ENCODE measurements at regions not wholly inside any gene's neighbourhood (a gene's known extent, or its start where the extent isn't known, plus 50 kb on each side); places are given as distances from the start of the nearest gene placed in this dataset.

DNA sequence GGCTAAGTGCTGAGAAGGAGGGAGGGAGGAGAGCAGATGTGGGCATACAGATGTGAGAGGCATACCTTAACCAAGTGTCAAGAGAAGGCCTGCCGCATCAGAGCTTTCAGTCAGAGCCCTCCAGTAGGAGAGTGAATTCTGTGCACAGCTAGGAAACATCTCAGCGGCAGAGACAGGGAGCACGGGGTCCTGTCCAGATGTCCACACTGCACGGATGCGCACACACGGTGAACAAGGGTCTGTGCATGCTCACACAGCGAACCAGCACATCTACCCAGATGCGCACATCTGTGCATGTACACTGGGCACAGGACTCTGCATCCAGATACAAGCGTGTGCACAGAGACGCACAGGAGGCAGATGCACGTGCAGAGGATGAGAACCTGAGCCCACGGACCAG is 778.0 kb downstream of the BRD1 start:
- no peaks in the 10 kb centered on the region for H3F3A ChIP-seq (ENCODE audit: low read depth)
- no peak overlapping the region for H2AFZ ChIP-seq (ENCODE audit: low read length)
- no peaks in the 10 kb centered on the region for H3K27me3 ChIP-seq (ENCODE audit: insufficient read depth, low read length, poor library complexity, severe bottlenecking)
- H3K36me3 ChIP-seq (ENCODE audit: insufficient read depth, low read length) = no peaks in the 10 kb centered on the region
- no peak overlapping the region for H3K9ac ChIP-seq (ENCODE audit: low read depth, low read length, poor library complexity, severe bottlenecking)
- H3K4me2 ChIP-seq (ENCODE audit: low read depth, low read length, poor library complexity, severe bottlenecking) = no peak overlapping the region
- H3K9me3 ChIP-seq (ENCODE audit: insufficient read depth, low read depth, low read length) = peaks cover 3% of the 10 kb centered on the region; the same call in 1 of the 2 replicates
- no peaks in the 10 kb centered on the region for H3K79me2 ChIP-seq (ENCODE audit: insufficient read depth, low read length)
- H3K9me2 ChIP-seq (replicated peaks; ENCODE audit: low read depth, low read length) = no peaks in the 10 kb centered on the region
- H4K20me1 ChIP-seq (ENCODE audit: insufficient read depth, low read length, poor library complexity, severe bottlenecking) = no peaks in the 10 kb centered on the region
- TF ChIP-seq, protein P1, sequence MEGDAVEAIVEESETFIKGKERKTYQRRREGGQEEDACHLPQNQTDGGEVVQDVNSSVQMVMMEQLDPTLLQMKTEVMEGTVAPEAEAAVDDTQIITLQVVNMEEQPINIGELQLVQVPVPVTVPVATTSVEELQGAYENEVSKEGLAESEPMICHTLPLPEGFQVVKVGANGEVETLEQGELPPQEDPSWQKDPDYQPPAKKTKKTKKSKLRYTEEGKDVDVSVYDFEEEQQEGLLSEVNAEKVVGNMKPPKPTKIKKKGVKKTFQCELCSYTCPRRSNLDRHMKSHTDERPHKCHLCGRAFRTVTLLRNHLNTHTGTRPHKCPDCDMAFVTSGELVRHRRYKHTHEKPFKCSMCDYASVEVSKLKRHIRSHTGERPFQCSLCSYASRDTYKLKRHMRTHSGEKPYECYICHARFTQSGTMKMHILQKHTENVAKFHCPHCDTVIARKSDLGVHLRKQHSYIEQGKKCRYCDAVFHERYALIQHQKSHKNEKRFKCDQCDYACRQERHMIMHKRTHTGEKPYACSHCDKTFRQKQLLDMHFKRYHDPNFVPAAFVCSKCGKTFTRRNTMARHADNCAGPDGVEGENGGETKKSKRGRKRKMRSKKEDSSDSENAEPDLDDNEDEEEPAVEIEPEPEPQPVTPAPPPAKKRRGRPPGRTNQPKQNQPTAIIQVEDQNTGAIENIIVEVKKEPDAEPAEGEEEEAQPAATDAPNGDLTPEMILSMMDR (conservative IDR thresholded peaks at IDR 0.05; ENCODE audit: low read length) = no peak
- no peak for TF ChIP-seq EZH2phosphoT487 (IDR thresholded peaks at IDR 0.05; ENCODE audit: borderline replicate concordance)
- no peaks in the 10 kb centered on the region for H3K4me1 ChIP-seq (ENCODE audit: insufficient read depth, low read length, poor library complexity, severe bottlenecking)
- H3K4me3 ChIP-seq (ENCODE audit: low read length, poor library complexity, severe bottlenecking) = no peak overlapping the region

DNA sequence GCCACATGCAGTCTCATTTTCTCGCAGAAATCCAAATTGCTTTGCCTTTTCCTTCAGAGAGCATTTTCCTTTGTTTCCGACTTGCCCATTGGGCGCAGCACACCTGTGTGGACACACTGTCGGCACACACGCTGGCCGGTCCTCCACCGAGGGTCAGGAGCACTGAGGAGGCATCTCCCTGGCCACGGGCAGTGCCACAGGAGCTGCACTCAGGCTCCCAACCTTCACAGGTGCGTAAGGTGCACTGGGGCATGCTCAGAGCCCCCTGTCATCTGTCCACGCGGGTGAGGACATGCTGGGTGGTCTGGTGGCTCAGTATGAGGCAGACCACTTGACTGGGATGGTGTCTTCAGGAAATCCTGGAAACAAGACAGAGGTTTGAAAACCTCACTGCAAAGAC is 779.1 kb downstream of the BRD1 start:
- no peak overlapping the region for H3K4me3 ChIP-seq (ENCODE audit: low read length, poor library complexity, severe bottlenecking)
- no peak overlapping the region for H3K4me2 ChIP-seq (ENCODE audit: low read depth, low read length, poor library complexity, severe bottlenecking)
- no peaks in the 10 kb centered on the region for H3K27me3 ChIP-seq (ENCODE audit: insufficient read depth, low read length, poor library complexity, severe bottlenecking)
- H3K36me3 ChIP-seq (ENCODE audit: insufficient read depth, low read length) = no peaks in the 10 kb centered on the region
- H3K9me3 ChIP-seq (ENCODE audit: insufficient read depth, low read depth, low read length) = peaks cover 3% of the 10 kb centered on the region; the same call in 1 of the 2 replicates
- H3K9me2 ChIP-seq (replicated peaks; ENCODE audit: low read depth, low read length) = no peaks in the 10 kb centered on the region
- H3K79me2 ChIP-seq (ENCODE audit: insufficient read depth, low read length) = no peaks in the 10 kb centered on the region
- H3K4me1 ChIP-seq (ENCODE audit: insufficient read depth, low read length, poor library complexity, severe bottlenecking) = no peaks in the 10 kb centered on the region
- no peak overlapping the region for H3K9ac ChIP-seq (ENCODE audit: low read depth, low read length, poor library complexity, severe bottlenecking)
- no peaks in the 10 kb centered on the region for H4K20me1 ChIP-seq (ENCODE audit: insufficient read depth, low read length, poor library complexity, severe bottlenecking)
- TF ChIP-seq, protein P1 (conservative IDR thresholded peaks at IDR 0.05; ENCODE audit: low read length) = no peak
- TF ChIP-seq EZH2phosphoT487 (IDR thresholded peaks at IDR 0.05; ENCODE audit: borderline replicate concordance) = no peak
- no peaks in the 10 kb centered on the region for H3F3A ChIP-seq (ENCODE audit: low read depth)
- H2AFZ ChIP-seq (ENCODE audit: low read length) = no peak overlapping the region

DNA sequence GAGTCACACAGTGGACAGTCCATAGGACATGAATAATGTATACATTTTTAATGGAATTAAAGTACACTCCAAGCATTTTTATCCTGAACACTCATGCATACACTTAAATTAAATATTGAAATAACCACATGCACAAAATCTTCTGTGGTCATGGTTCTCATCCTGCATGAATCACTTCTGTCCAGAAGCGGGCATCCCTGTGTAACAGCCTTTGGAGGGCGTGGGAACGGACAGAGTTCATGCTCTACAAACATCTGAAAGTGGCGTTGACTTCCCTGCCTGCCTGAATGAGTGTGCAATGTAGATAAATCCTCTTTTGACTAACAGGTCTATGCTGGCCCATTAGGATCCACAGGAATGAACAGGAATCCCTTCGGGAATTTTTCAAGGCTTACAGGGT is 780.2 kb downstream of the BRD1 start:
- H4K20me1 ChIP-seq (ENCODE audit: insufficient read depth, low read length, poor library complexity, severe bottlenecking) = no peaks in the 10 kb centered on the region
- no peaks in the 10 kb centered on the region for H3K4me1 ChIP-seq (ENCODE audit: insufficient read depth, low read length, poor library complexity, severe bottlenecking)
- H3K79me2 ChIP-seq (ENCODE audit: insufficient read depth, low read length) = no peaks in the 10 kb centered on the region
- H3F3A ChIP-seq (ENCODE audit: low read depth) = no peaks in the 10 kb centered on the region
- H3K4me3 ChIP-seq (ENCODE audit: low read length, poor library complexity, severe bottlenecking) = no peak overlapping the region
- no peak overlapping the region for H2AFZ ChIP-seq (ENCODE audit: low read length)
- H3K4me2 ChIP-seq (ENCODE audit: low read depth, low read length, poor library complexity, severe bottlenecking) = no peak overlapping the region
- H3K9me2 ChIP-seq (replicated peaks; ENCODE audit: low read depth, low read length) = no peaks in the 10 kb centered on the region
- H3K9me3 ChIP-seq (ENCODE audit: insufficient read depth, low read depth, low read length) = peaks cover 3% of the 10 kb centered on the region; the same call in 1 of the 2 replicates
- H3K27me3 ChIP-seq (ENCODE audit: insufficient read depth, low read length, poor library complexity, severe bottlenecking) = no peaks in the 10 kb centered on the region
- no peak for TF ChIP-seq EZH2phosphoT487 (IDR thresholded peaks at IDR 0.05; ENCODE audit: borderline replicate concordance)
- TF ChIP-seq, protein P1 (conservative IDR thresholded peaks at IDR 0.05; ENCODE audit: low read length) = no peak
- no peak overlapping the region for H3K9ac ChIP-seq (ENCODE audit: low read depth, low read length, poor library complexity, severe bottlenecking)
- H3K36me3 ChIP-seq (ENCODE audit: insufficient read depth, low read length) = no peaks in the 10 kb centered on the region
